B cell (primary cell): ENCODE measurements at regions not wholly inside any gene's neighbourhood (a gene's known extent, or its start where the extent isn't known, plus 50 kb on each side); places are given as distances from the start of the nearest gene placed in this dataset.
A peak's percentile ranks its signal among the peaks of the same experiment; 100 is the strongest.

Experiments used
- ATAC-seq: fragments of 200-7000 bp; cut with Tn5 transposase; one replicate; pipeline ENCODE4 v1.10.0; 2021; ENCODE audit warnings: low read depth, mild to moderate bottlenecking, moderate number of reproducible peaks, moderate library complexity
- CTCF ChIA-PET: fragments of 350-600 bp; sonication (Branson Sonifier 250); formaldehyde crosslinking; loops from one replicate; lab custom pipeline; 2021; ENCODE audit warnings: antibody characterized with exemption, inconsistent platforms; lab: Charles Lee
- POLR2A ChIA-PET: fragments of 350-600 bp; sonication (Branson Sonifier 250); formaldehyde crosslinking; loops from one replicate; lab custom pipeline; 2021; ENCODE audit warnings: antibody characterized with exemption; lab: Charles Lee
- DNase-seq: peaks from one replicate; pipeline ENCODE4 v3.0.0; 2013
- H2AFZ ChIP-seq: 2 replicates; pipeline ENCODE4 v1.6.1; 2012; ENCODE audit warnings: mild to moderate bottlenecking, low read depth, low read length; ENCODE audit not compliant: insufficient read depth, poor library complexity, severe bottlenecking
- H3K27ac ChIP-seq, 2 donors: 1 replicate in 1 of 2; 2 replicates in 1 of 2; pipeline ENCODE4 v1.5.1; 2012 to 2013; ENCODE audit warnings: low read length in 2 of 2, mild to moderate bottlenecking in 2 of 2, moderate library complexity in 1 of 2
- H3K27me3 ChIP-seq, 4 experiments: fragments of 200-600 bp in 1 of 4; sonication (generic) in 1 of 4; replicated peaks in 1 of 4; 1 replicate in 2 of 4; 2 replicates in 2 of 4; pipeline versions ENCODE4 v1.6.1 to v1.7.0; 2013 to 2016; ENCODE audit warnings: low read length in 3 of 4, mild to moderate bottlenecking in 2 of 4, mixed read lengths in 1 of 4, moderate library complexity in 1 of 4; ENCODE audit not compliant: insufficient read depth in 4 of 4, control insufficient read depth in 3 of 4; ENCODE audit errors: control extremely low read depth in 1 of 4
- H3K36me3 ChIP-seq, 2 experiments: replicated peaks in 1 of 2; 1 replicate in 1 of 2; 2 replicates in 1 of 2; pipeline versions ENCODE4 v1.6.1 to v1.7.1; 2013; ENCODE audit warnings: low read length in 1 of 2; ENCODE audit not compliant: insufficient read depth in 2 of 2, control insufficient read depth in 1 of 2; ENCODE audit errors: control extremely low read depth in 1 of 2, extremely low read depth in 1 of 2
- H3K4me1 ChIP-seq, 2 donors: fragments of 200-600 bp in 1 of 2; sonication (generic) in 1 of 2; 1 replicate in 1 of 2; 2 replicates in 1 of 2; pipeline versions ENCODE4 v1.5.1 to v1.6.1; 2013 to 2017; ENCODE audit warnings: low read length in 2 of 2; ENCODE audit not compliant: control insufficient read depth in 2 of 2, insufficient read depth in 2 of 2
- H3K4me2 ChIP-seq: replicated peaks from 2 replicates; pipeline ENCODE3; 2012; ENCODE audit warnings: mild to moderate bottlenecking, low read depth, low read length; ENCODE audit not compliant: poor library complexity, severe bottlenecking
- H3K4me3 ChIP-seq, 5 experiments: fragments of 200-600 bp in 1 of 5; sonication (generic) in 1 of 5; 1 replicate in 3 of 5; 2 replicates in 2 of 5; pipeline versions ENCODE4 v1.5.1 to v1.7.0; 2011 to 2016; ENCODE audit warnings: low read length in 4 of 5, mild to moderate bottlenecking in 4 of 5, low read depth in 2 of 5, control low read depth in 1 of 5, moderate library complexity in 1 of 5; ENCODE audit not compliant: insufficient read depth in 1 of 5; ENCODE audit errors: control extremely low read depth in 1 of 5, extremely low read depth in 1 of 5
- H3K79me2 ChIP-seq: fragments of 200-600 bp; sonication (generic); one replicate; pipeline ENCODE4 v1.6.0; 2016; ENCODE audit warnings: low read length; ENCODE audit not compliant: control insufficient read depth, insufficient read depth
- H3K9ac ChIP-seq: fragments of 200-600 bp; sonication (generic); 2 replicates; pipeline ENCODE4 v1.6.1; 2017; ENCODE audit warnings: mild to moderate bottlenecking, low read length, moderate library complexity
- H3K9me3 ChIP-seq, 3 donors: one replicate each; pipeline versions ENCODE4 v1.6.1 to v1.7.1; 2013; ENCODE audit warnings: low read length in 2 of 3; ENCODE audit not compliant: control insufficient read depth in 2 of 3, insufficient read depth in 1 of 3; ENCODE audit errors: control extremely low read depth in 1 of 3
- H4K20me1 ChIP-seq: 2 replicates; pipeline ENCODE4 v1.6.0; 2012; ENCODE audit warnings: mild to moderate bottlenecking, low read length; ENCODE audit not compliant: insufficient read depth, control insufficient read depth, poor library complexity, severe bottlenecking
- H3K27ac Mint-ChIP-seq: one replicate; pipeline ENCODE4 v1.8.0; 2021; ENCODE audit warnings: mixed read lengths
- H3K27me3 Mint-ChIP-seq: one replicate; pipeline ENCODE4 v1.8.0; 2021; ENCODE audit warnings: mixed read lengths
- H3K4me1 Mint-ChIP-seq: one replicate; pipeline ENCODE4 v1.8.0; 2021; ENCODE audit warnings: mixed read lengths
- H3K4me3 Mint-ChIP-seq: one replicate; pipeline ENCODE4 v1.8.0; 2021; ENCODE audit warnings: mixed read lengths
- H3K9me3 Mint-ChIP-seq: one replicate; pipeline ENCODE4 v1.8.0; 2022; ENCODE audit warnings: mixed read lengths; ENCODE audit not compliant: insufficient read depth
- CTCF ChIP-seq: fragments of 200-600 bp; IDR thresholded peaks from one replicate; pipeline ENCODE4 v1.8.0; 2022; ENCODE audit warnings: antibody characterized with exemption, mild to moderate bottlenecking
- EZH2 ChIP-seq: IDR thresholded peaks from 2 replicates; pipeline ENCODE4 v1.6.1; 2012; ENCODE audit warnings: borderline replicate concordance, low read depth, mild to moderate bottlenecking, moderate library complexity, low read length; ENCODE audit not compliant: insufficient read depth, poor library complexity, severe bottlenecking
- WGBS: methylation state at CpG from one replicate; pipeline ENCODE4 v1.1.5; 2013; ENCODE audit warnings: missing lambda C conversion rate; ENCODE audit not compliant: insufficient coverage; 5-methylcytosine and 5-hydroxymethylcytosine counted together
- intact Hi-C: fragments of 100-400 bp; cut with micrococcal nuclease; formaldehyde crosslinking; loops from one replicate; pipeline ENCODE4 v1.10.0; 2022

- TF ChIP-seq CTCF (no peak), EZH2 (no peak)
- Histone ChIP-seq H3K4me1 (no peaks in the 10 kb centered on the region), H3K79me2 (no peaks in the 10 kb centered on the region), H3K4me2 (no peak overlapping the region), H2AFZ (no peak overlapping the region), H3K36me3 (no peaks in the 10 kb centered on the region), H3K9me3 (no peaks in the 10 kb centered on the region), H3K27ac (no peak overlapping the region), H3K9ac (no peak overlapping the region), H4K20me1 (no peaks in the 10 kb centered on the region), H3K27me3 (no peaks in the 10 kb centered on the region), H3K4me3 (no peak overlapping the region)
- DNase-seq: peak; percentile 4
- ChIA-PET POLR2A (no interaction called here), CTCF (no interaction called here)
- intact Hi-C loops: no loop called here
- WGBS: 25% methylated on average over 2 of the region's 6 CpGs
- H3K27me3 Mint-ChIP-seq: no peaks in the 10 kb centered on the region
- H3K9me3 Mint-ChIP-seq: no peaks in the 10 kb centered on the region
- H3K4me3 Mint-ChIP-seq: no peak overlapping the region
- no peaks in the 10 kb centered on the region for H3K4me1 Mint-ChIP-seq
- no peak for ATAC-seq
- no peak overlapping the region for H3K27ac Mint-ChIP-seq
Measured at GRCh38 chr14:40417777-40418401, 985.7 kb upstream of the FBXO33 start.

GRCh38 chr14:40416565-40416964 lies 984.3 kb upstream of the FBXO33 start:
- H3K4me1 ChIP-seq: no peaks in the 10 kb centered on the region
- H3K36me3 ChIP-seq: no peaks in the 10 kb centered on the region
- Mint-ChIP-seq H3K27ac (no peak overlapping the region), H3K9me3 (no peaks in the 10 kb centered on the region), H3K4me1 (no peaks in the 10 kb centered on the region), H3K4me3 (no peak overlapping the region), H3K27me3 (no peaks in the 10 kb centered on the region)
- no peak for DNase-seq
- no peak overlapping the region for H2AFZ ChIP-seq
- H4K20me1 ChIP-seq: no peaks in the 10 kb centered on the region
- no peak for TF ChIP-seq CTCF
- TF ChIP-seq EZH2: no peak
- ATAC-seq: no peak
- ChIA-PET POLR2A (no interaction called here), CTCF (no interaction called here)
- no peaks in the 10 kb centered on the region for H3K27me3 ChIP-seq
- H3K79me2 ChIP-seq: no peaks in the 10 kb centered on the region
- H3K4me3 ChIP-seq: no peak overlapping the region
- no peaks in the 10 kb centered on the region for H3K9me3 ChIP-seq
- no peak overlapping the region for H3K9ac ChIP-seq
- 60% methylated on average over 1 of the region's 2 CpGs for WGBS
- H3K4me2 ChIP-seq: no peak overlapping the region
- intact Hi-C loops: no loop called here
- H3K27ac ChIP-seq: no peak overlapping the region
